Stimulated activated effector memory CD8-positive, alpha-beta T cell treated with anti-CD3 and anti-CD28 coated beads, Interleukin-12 subunit alpha, Interleukin-12 subunit beta, amount 100 ng/mL, for 72 hours (primary cell): ENCODE measurements at regions not wholly inside any gene's neighbourhood (a gene's known extent, or its start where the extent isn't known, plus 50 kb on each side); places are given as distances from the start of the nearest gene placed in this dataset.
"Not testable (repeated sequence)": the region's sequence is repeated elsewhere in the genome, so short reads cannot be mapped to it uniquely, and the experiment has no call there.

Experiments
- ATAC-seq: fragments of 150-1000 bp; cut with Tn5 transposase; 2 replicates; pipeline ENCODE4 v1.10.0; 2021
- DNase-seq, 2 donors: peaks; one replicate each; pipeline ENCODE4 v3.0.0; 2021 to 2022; ENCODE audit warnings: low spot score in 2 of 2
- H3K27ac Mint-ChIP-seq: one replicate; pipeline ENCODE4 v1.8.0; 2022; ENCODE audit warnings: mild to moderate bottlenecking, mixed read lengths
- H3K36me3 Mint-ChIP-seq: one replicate; pipeline ENCODE4 v1.8.0; 2022; ENCODE audit warnings: mild to moderate bottlenecking, mixed read lengths
- H3K4me1 Mint-ChIP-seq: one replicate; pipeline ENCODE4 v1.8.0; 2022; ENCODE audit warnings: mixed read lengths
- H3K4me3 Mint-ChIP-seq: one replicate; pipeline ENCODE4 v1.8.0; 2022; ENCODE audit warnings: mild to moderate bottlenecking, mixed read lengths
- H3K9me3 Mint-ChIP-seq: one replicate; pipeline ENCODE4 v1.8.0; 2022; ENCODE audit warnings: mixed read lengths

GRCh38 chr17:54425671-54426070 is 475.0 kb upstream of the TOM1L1 start:
- Mint-ChIP-seq H3K27ac (no peak overlapping the region), H3K36me3 (no peaks in the 10 kb centered on the region), H3K4me1 (no peaks in the 10 kb centered on the region), H3K9me3 (peaks cover 16% of the 10 kb centered on the region), H3K4me3 (no peak overlapping the region)
- DNase-seq (no peak), ATAC-seq (no peak)

DNA sequence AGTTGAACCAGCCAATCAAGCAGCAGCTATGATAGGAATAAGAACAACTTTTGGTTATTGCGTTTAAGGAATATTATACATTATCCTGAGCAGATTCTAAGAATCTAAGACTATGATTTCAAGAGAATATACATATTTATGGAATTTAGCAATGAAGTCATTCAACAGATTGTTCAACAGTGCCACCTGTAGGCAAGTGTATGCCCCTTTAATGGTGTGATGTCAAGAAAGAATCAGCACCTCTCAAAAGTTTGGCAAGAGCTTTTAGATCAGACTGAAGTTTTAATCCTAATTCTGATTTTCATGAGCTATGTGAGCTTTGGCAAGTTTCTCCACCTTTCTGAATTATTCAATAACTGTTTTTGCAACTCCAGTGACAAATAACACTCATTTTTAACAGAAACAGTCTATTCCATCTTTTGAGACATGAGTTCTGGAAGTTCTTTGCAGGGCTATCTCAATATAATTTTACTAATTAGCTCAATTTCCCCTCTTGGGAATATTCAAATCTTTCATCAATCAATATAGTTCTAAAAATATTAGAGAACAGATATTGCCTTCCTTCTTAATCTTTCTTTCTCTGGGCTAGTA is 474.3 kb upstream of the TOM1L1 start:
- H3K36me3 Mint-ChIP-seq = no peaks in the 10 kb centered on the region
- no peak overlapping the region for H3K4me3 Mint-ChIP-seq
- ATAC-seq (no peak), DNase-seq (no peak)
- H3K4me1 Mint-ChIP-seq = no peaks in the 10 kb centered on the region
- H3K27ac Mint-ChIP-seq = no peak overlapping the region
- peaks cover 11% of the 10 kb centered on the region for H3K9me3 Mint-ChIP-seq

GRCh38 chr17:54435966-54436365 is 464.7 kb upstream of the TOM1L1 start:
- H3K4me3 Mint-ChIP-seq = no peak overlapping the region
- H3K4me1 Mint-ChIP-seq = no peaks in the 10 kb centered on the region
- H3K27ac Mint-ChIP-seq = no peak overlapping the region
- peaks cover 24% of the 10 kb centered on the region for H3K9me3 Mint-ChIP-seq
- H3K36me3 Mint-ChIP-seq = no peaks in the 10 kb centered on the region
- no peak for ATAC-seq
- no peak for DNase-seq

DNA sequence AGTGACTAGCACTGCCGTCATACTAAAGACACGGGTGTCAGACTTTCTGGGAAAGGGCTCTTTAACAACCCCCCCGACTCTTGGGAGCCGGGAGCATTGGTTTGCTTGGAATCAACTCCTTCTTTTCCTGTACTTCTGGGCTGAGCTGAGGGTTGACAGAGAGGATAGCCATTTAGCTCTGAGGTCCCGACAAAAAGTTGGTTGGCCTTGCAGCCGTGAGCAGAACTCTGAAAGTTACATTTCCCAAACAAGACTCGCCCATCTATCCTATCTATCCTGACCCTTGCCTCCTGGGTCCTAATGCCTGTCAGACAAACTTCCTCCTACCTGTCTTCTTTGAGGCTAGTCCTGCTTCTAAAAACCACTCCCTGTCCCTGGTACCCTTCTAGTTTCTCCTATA is 460.8 kb upstream of the TOM1L1 start:
- Mint-ChIP-seq H3K9me3 (peaks cover 14% of the 10 kb centered on the region), H3K4me3 (no peak overlapping the region), H3K4me1 (no peaks in the 10 kb centered on the region), H3K36me3 (no peaks in the 10 kb centered on the region), H3K27ac (no peak overlapping the region)
- ATAC-seq (no peak), DNase-seq (no peak)

DNA sequence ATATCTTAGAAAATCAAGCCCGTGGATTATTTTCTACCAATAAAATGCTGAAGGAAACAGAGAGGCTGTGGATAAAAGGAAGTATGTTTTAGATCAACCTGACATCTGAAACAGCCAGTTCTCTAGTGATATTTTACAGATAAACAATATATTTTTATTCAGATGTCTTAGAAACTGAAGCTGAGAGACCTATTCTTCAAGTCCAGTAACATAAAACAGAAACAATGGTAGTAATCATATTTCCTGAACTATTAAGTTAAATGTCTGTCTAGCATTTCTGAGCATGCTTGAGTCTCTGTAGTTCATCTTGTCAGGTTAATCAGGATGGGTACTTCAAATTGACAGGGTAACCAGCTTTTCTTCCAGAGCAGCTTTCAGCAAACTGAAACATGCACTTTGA is 449.6 kb upstream of the TOM1L1 start:
- H3K27ac Mint-ChIP-seq = no peak overlapping the region

GRCh38 chr17:54452666-54453348 is 447.8 kb upstream of the TOM1L1 start:
- no peaks in the 10 kb centered on the region for H3K36me3 Mint-ChIP-seq
- H3K9me3 Mint-ChIP-seq = peaks cover 20% of the 10 kb centered on the region
- ATAC-seq (no peak), DNase-seq (no peak)
- no peaks in the 10 kb centered on the region for H3K4me1 Mint-ChIP-seq
- H3K4me3 Mint-ChIP-seq = no peak overlapping the region
- no peak overlapping the region for H3K27ac Mint-ChIP-seq

More for the DNA sequence above, 449.6 kb upstream of the TOM1L1 start:
- H3K36me3 Mint-ChIP-seq = no peaks in the 10 kb centered on the region
- H3K4me3 Mint-ChIP-seq = no peak overlapping the region
- ATAC-seq (no peak), DNase-seq (no peak)
- no peaks in the 10 kb centered on the region for H3K4me1 Mint-ChIP-seq
- H3K9me3 Mint-ChIP-seq = peaks cover 16% of the 10 kb centered on the region

DNA sequence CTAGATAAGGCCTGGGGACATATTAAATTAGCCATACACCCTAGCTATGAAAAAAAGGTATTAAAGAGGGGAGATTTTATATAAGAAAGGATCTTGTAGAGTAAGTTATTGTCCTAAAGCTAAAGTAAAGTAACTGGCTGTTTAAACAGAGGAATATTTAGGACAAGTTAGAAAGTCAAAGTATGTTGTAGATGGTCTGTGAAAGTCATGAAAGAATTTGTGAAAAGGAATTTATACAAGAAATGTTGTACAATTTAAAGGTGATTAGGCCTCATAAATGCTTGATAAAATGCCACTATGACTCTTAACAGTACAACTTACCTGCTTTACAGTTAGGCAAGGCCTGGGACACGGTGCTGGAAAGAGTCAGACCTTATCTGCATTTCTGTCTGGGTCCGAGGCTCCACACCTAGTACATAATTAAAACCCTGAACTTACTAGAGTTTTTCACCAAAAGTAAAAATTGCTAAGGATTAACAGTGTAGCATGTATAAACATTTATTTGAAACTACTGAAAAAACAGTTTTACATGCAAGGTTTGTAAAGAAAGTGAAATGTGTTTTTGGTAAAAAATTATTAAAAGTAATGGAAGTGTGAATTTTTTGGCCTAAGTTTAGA is 445.3 kb upstream of the TOM1L1 start:
- DNase-seq (no peak), ATAC-seq (no peak)
- H3K4me1 Mint-ChIP-seq = no peaks in the 10 kb centered on the region
- no peak overlapping the region for H3K4me3 Mint-ChIP-seq
- peaks cover 25% of the 10 kb centered on the region for H3K9me3 Mint-ChIP-seq
- H3K36me3 Mint-ChIP-seq = no peaks in the 10 kb centered on the region
- H3K27ac Mint-ChIP-seq = no peak overlapping the region

- H3K4me1 Mint-ChIP-seq, H3K36me3 Mint-ChIP-seq, DNase-seq, H3K4me3 Mint-ChIP-seq, ATAC-seq, H3K27ac Mint-ChIP-seq: not testable (repeated sequence)
- peaks cover 13% of the 10 kb centered on the region for H3K9me3 Mint-ChIP-seq
Observed at GRCh38 chr17:54465443-54465842, 435.2 kb upstream of the TOM1L1 start.

DNA sequence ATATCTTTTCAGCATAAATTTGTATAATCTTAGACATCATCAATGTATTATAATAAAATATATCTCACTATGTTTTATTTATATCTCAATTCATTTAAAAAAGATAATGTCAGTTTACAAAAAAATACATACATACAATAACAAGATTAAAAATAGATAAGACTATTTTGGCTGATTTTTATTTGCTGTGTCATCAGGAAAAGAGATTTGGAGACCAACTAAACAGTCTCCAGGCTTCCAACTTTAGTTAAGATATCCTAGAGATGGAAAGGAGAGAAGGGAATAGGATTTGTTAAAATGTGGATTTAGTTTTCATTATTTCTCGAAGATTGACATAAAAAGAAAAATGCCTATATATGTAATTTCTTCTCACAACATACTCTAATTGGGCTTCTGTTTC is 433.8 kb upstream of the TOM1L1 start:
- no peaks in the 10 kb centered on the region for H3K4me1 Mint-ChIP-seq
- H3K27ac Mint-ChIP-seq = no peak overlapping the region
- no peak overlapping the region for H3K4me3 Mint-ChIP-seq
- peaks cover 14% of the 10 kb centered on the region for H3K9me3 Mint-ChIP-seq
- ATAC-seq (no peak), DNase-seq (no peak)
- H3K36me3 Mint-ChIP-seq = no peaks in the 10 kb centered on the region

DNA sequence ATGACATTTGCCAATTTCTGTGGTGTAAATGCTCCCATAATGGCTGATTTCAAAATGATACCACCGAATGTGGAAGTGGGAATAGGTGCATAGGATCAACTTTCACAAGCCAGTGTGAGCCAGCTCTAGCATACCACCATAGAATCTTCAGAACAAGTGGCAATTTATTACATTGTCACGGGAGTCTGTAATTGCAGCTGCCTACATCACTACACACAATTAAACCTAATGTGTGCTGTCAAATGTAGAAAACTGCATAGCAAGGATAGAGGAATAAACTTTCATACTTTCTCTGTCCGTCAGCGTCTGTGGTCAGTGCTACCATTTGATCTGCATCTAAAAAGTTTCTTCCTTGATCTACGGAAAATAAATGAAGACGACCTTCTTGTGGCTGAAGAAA is 417.8 kb upstream of the TOM1L1 start:
- ATAC-seq (no peak), DNase-seq (no peak)
- no peak overlapping the region for H3K27ac Mint-ChIP-seq
- no peaks in the 10 kb centered on the region for H3K9me3 Mint-ChIP-seq
- H3K4me1 Mint-ChIP-seq = no peaks in the 10 kb centered on the region
- H3K4me3 Mint-ChIP-seq = no peak overlapping the region
- no peaks in the 10 kb centered on the region for H3K36me3 Mint-ChIP-seq

DNA sequence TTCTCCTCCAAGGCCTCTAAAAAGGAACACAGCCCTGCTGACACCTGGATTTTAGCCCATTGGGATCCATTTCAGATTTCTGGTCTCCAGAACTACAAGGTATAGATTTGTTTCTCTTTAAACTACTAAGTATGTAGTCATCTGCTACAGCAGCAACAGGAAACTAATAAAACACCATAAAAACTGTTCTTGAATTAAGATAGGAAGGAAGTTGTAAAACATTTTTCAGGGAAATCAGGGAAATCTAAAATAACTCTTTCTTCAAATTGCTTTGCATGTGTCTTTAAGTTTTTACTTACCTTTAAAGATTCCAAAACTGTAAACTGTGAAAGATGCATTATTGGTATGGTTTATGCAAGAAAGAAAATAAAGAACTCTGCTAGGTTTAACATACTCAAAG is 407.0 kb upstream of the TOM1L1 start:
- no peak overlapping the region for H3K27ac Mint-ChIP-seq
- no peaks in the 10 kb centered on the region for H3K4me1 Mint-ChIP-seq
- ATAC-seq = no peak
- H3K36me3 Mint-ChIP-seq = no peaks in the 10 kb centered on the region
- H3K4me3 Mint-ChIP-seq = no peak overlapping the region
- peaks cover 6% of the 10 kb centered on the region for H3K9me3 Mint-ChIP-seq
- DNase-seq = no peak

DNA sequence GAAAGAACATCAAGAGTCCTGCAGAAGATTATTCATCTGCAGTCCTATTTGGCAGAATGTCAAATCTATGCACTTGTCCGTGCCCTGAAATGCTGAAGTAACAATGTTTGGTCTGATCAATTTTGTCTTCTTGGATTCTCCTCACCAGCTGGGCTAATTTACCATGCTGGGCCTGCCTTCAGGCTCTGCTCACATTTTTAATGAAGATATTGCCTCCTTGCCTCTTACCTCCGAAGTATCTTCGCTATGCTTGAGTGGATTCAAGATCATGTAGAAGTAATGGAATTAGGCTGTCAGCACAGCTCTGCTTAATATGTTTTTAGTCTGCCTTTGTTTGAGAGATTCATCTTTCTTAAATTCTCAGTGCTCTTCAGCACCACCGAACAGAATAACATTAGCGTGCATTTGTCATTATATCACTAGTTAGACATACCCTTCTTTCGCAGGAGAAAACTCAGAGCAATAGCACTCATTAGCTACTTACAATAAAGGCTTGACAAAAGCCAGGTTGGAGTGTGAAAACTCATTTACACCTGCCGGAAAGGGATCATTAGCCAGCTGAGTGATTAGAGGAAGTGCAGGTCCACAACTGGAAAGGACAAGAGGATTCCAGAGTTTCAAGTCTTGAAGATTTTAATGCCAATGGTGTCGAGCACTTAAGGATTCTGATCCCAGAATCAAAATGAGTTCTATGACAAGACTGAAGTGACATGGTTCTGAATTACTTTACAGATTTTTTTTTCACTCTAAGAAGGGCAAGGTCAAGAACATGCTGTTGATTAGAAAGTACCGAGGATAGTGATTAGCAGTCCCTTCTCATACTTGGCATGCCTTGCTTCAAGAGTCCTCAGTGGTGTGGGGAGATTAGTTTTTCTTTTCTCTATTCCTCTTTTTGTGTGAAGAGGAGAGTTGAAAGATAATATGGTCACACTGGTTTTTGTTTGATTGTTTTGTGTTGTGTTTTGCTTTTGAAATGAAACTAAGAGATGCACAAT is 405.6 kb upstream of the TOM1L1 start:
- Mint-ChIP-seq H3K27ac (no peak overlapping the region), H3K4me1 (no peaks in the 10 kb centered on the region), H3K9me3 (peaks cover 8% of the 10 kb centered on the region), H3K4me3 (no peak overlapping the region), H3K36me3 (no peaks in the 10 kb centered on the region)
- ATAC-seq (no peak), DNase-seq (no peak)

GRCh38 chr17:54505404-54505803 is 395.2 kb upstream of the TOM1L1 start:
- ATAC-seq = no peak
- H3K4me3 Mint-ChIP-seq = no peak overlapping the region
- no peaks in the 10 kb centered on the region for H3K36me3 Mint-ChIP-seq
- H3K27ac Mint-ChIP-seq = no peak overlapping the region
- no peak for DNase-seq
- peaks cover 12% of the 10 kb centered on the region for H3K9me3 Mint-ChIP-seq
- H3K4me1 Mint-ChIP-seq = no peaks in the 10 kb centered on the region

GRCh38 chr17:54518706-54519105 is 381.9 kb upstream of the TOM1L1 start:
- no peak for ATAC-seq
- H3K36me3 Mint-ChIP-seq = no peaks in the 10 kb centered on the region
- no peak overlapping the region for H3K27ac Mint-ChIP-seq
- H3K4me3 Mint-ChIP-seq = no peak overlapping the region
- DNase-seq = no peak
- peaks cover 10% of the 10 kb centered on the region for H3K9me3 Mint-ChIP-seq
- H3K4me1 Mint-ChIP-seq = no peaks in the 10 kb centered on the region

DNA sequence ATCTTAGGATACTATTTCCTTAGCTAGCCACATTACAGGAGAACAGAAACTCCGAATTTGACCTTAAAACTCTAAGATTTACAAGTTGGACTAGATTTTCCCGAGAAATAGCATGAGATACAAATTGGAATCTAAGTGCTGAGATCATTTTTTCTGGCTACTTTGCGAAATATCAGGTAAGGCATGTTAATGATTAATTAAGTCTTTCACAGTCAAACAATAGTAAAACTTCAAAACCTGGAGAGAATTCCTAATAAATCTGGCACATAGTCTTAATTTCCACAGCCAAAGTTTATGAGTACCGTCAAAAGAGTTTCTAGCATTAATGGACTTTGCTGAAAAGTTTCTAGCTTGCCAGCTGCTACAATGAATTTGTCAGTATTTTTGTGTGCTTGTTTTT is 379.5 kb upstream of the TOM1L1 start:
- ATAC-seq (no peak), DNase-seq (no peak)
- Mint-ChIP-seq H3K36me3 (no peaks in the 10 kb centered on the region), H3K4me3 (no peak overlapping the region), H3K4me1 (no peaks in the 10 kb centered on the region), H3K27ac (no peak overlapping the region), H3K9me3 (peaks cover 6% of the 10 kb centered on the region)
